RKO (cell line): ENCODE measurements at regions not wholly inside any gene's neighbourhood (a gene's known extent, or its start where the extent isn't known, plus 50 kb on each side); places are given as distances from the start of the nearest gene placed in this dataset.

ENCODE experiments used
- DNase-seq: peaks from one replicate; pipeline ENCODE4 v3.0.0-alpha.2; 2016; ENCODE audit warnings: low spot score

DNA sequence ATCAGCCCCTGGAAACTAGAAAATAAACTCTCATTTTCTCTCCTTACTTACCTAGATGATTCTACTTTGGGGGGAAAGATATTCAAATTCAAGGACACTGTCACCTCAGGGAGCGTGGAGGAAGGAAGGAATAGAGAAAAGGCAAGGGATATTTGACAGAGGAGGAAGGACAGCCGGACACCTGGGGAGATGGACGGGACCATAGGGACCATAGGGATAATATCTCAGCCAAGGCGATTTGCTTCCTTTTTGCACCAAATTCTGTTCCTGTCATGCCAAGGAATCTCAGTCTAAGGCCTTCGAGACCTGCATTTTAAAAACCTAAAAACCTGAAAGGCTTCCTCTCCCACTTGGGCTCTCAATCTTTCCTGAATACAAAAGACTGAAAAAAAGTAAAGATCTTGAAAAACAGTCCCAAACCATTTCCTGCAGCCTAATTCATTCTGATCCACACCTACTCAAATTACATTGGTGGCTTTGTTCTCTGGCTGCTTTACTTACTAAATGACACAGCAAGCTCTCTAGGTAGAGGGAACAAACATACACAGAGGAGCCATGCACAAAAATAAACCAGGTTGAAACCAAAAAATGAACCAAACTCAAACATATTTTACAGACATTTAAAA lies 73.9 kb upstream of the SLC24A5 start:
- no peak for DNase-seq

GRCh38 chr15:48049736-48050135 lies 71.1 kb upstream of the SLC24A5 start:
- DNase-seq: no peak

GRCh38 chr15:48052946-48053345 lies 67.8 kb upstream of the SLC24A5 start:
- DNase-seq: peak; percentile 28

GRCh38 chr15:48058371-48058770 lies 62.4 kb upstream of the SLC24A5 start:
- DNase-seq: no peak

DNA sequence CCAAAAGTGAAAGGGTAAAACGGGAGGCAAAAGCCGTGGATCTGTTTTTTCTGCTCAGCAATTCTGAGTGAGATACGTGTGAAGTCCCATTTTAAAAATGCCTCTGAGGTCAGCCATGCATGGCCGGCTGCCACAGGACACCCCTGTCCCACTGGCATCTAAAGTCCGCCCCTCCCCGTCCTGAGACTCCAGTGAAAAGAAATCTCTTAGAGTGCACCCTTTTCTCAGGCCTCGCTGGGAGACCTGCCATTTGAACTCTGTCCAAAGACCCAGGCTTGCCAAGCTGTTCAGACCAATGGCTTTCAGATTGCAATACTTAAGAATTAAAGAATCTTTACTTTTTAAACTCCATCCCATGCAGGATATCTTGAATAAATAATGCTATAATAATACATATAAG lies 61.0 kb upstream of the SLC24A5 start:
- no peak for DNase-seq

GRCh38 chr15:48060396-48060795 lies 60.4 kb upstream of the SLC24A5 start:
- DNase-seq: no peak

- no peak for DNase-seq
Observed at GRCh38 chr15:48061605-48062004, 59.2 kb upstream of the SLC24A5 start.

DNA sequence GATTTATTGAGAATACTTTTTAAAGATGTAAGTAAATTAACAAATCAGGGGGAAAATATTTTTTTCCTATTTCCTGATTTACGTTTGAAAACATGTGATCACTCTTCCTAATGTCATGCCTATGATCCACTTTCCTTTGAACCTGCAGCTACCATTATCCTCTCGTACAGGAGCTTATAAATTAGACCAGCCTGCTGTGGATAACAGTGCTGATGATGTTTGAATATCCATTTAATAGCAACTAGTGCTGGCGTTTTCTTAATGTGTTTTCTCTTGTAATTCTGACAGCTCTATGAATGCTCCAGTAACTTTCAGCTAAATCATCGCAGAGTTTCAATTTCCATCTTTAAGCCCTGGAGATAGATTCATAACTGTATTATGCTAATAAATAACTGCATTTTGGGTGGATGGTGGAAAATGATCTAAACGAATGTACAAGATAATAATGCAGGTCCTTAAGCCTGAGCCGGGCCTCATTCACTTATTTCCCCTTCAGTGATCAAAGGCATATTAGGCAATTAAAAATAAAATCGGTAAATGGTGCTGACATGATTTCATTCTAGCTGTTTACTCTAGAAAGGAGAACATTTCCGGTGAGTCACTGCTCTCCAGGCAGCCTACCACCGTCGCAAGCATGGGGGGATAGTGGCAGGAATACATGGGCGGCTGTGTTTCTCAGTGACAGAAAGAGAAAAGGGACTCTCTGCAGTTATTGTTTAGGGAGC lies 58.5 kb upstream of the SLC24A5 start:
- DNase-seq: peak; percentile 2

GRCh38 chr15:48063411-48063985 lies 57.3 kb upstream of the SLC24A5 start:
- DNase-seq: no peak

- no peak for DNase-seq
Observed at GRCh38 chr15:48064421-48064820, 56.4 kb upstream of the SLC24A5 start.

- no peak for DNase-seq
Observed at GRCh38 chr15:48066456-48066855, 54.3 kb upstream of the SLC24A5 start.
